ENCODE measurements at regions not wholly inside any gene's neighbourhood (a gene's known extent, or its start where the extent isn't known, plus 50 kb on each side); places are given as distances from the start of the nearest gene placed in this dataset.

DNA sequence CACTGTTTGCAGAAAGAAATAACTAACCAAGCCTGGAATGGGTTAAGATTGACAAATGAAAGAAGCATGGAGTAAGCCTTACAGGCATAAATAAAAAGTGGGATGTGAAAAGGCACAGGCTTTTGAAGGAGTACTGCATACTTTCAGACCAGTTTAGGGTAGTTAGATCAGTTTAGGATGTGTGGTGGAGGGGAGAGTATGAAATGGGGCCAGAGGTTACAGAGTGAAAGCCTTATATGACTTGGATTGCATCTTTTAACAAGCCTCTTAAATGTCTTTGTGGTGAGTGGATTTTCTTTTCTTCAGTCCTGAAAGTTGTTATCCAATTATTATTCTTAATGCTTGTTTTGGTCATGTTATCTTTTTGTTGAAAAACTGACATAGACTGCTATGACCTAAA, 52.2 kb upstream of the TRHDE start:
- TF ChIP-seq FOXP1 (IDR thresholded peaks at IDR 0.05) = no peak
- TF ChIP-seq FOXP1 (CRISPR knock-in tag; IDR thresholded peaks at IDR 0.05) = no peak
- TF ChIP-seq SP5 (CRISPR knock-in tag; IDR thresholded peaks at IDR 0.05; ENCODE audit: borderline replicate concordance, low read depth) = no peak
- no peak for TF ChIP-seq ZNF660 (CRISPR knock-in tag; IDR thresholded peaks at IDR 0.05; ENCODE audit: borderline replicate concordance, low read depth)
- no peak for TF ChIP-seq ARID2 (CRISPR knock-in tag; IDR thresholded peaks at IDR 0.05; ENCODE audit: borderline replicate concordance)
- no peak for TF ChIP-seq KLF13 (CRISPR knock-in tag; IDR thresholded peaks at IDR 0.05)
- TF ChIP-seq FOSL1 (CRISPR knock-in tag; IDR thresholded peaks at IDR 0.05; ENCODE audit: borderline replicate concordance) = no peak
- no peak for TF ChIP-seq SRY (CRISPR knock-in tag; IDR thresholded peaks at IDR 0.05)
- no peak for TF ChIP-seq XBP1 (CRISPR knock-in tag; IDR thresholded peaks at IDR 0.05)
- TF ChIP-seq FOXO1 (CRISPR knock-in tag; IDR thresholded peaks at IDR 0.05) = no peak
- TF ChIP-seq, protein P1, sequence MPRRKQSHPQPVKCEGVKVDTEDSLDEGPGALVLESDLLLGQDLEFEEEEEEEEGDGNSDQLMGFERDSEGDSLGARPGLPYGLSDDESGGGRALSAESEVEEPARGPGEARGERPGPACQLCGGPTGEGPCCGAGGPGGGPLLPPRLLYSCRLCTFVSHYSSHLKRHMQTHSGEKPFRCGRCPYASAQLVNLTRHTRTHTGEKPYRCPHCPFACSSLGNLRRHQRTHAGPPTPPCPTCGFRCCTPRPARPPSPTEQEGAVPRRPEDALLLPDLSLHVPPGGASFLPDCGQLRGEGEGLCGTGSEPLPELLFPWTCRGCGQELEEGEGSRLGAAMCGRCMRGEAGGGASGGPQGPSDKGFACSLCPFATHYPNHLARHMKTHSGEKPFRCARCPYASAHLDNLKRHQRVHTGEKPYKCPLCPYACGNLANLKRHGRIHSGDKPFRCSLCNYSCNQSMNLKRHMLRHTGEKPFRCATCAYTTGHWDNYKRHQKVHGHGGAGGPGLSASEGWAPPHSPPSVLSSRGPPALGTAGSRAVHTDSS (CRISPR knock-in tag; conservative IDR thresholded peaks at IDR 0.05) = no peak
- TF ChIP-seq HMG20A (CRISPR knock-in tag; IDR thresholded peaks at IDR 0.05; ENCODE audit: borderline replicate concordance) = no peak
- TF ChIP-seq, protein P2, sequence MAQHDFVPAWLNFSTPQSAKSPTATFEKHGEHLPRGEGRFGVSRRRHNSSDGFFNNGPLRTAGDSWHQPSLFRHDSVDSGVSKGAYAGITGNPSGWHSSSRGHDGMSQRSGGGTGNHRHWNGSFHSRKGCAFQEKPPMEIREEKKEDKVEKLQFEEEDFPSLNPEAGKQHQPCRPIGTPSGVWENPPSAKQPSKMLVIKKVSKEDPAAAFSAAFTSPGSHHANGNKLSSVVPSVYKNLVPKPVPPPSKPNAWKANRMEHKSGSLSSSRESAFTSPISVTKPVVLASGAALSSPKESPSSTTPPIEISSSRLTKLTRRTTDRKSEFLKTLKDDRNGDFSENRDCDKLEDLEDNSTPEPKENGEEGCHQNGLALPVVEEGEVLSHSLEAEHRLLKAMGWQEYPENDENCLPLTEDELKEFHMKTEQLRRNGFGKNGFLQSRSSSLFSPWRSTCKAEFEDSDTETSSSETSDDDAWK (CRISPR knock-in tag; IDR thresholded peaks at IDR 0.05) = no peak
- no peak for TF ChIP-seq DNMT1 (CRISPR knock-in tag; IDR thresholded peaks at IDR 0.05)
- no peak for TF ChIP-seq RFXAP (CRISPR knock-in tag; IDR thresholded peaks at IDR 0.05; ENCODE audit: borderline replicate concordance)
- TF ChIP-seq ARNTL (CRISPR knock-in tag; IDR thresholded peaks at IDR 0.05) = no peak
- TF ChIP-seq ZNF589 (CRISPR knock-in tag; conservative IDR thresholded peaks at IDR 0.05) = no peak
- TF ChIP-seq ZNF713 (CRISPR knock-in tag; IDR thresholded peaks at IDR 0.05) = no peak
- TF ChIP-seq, protein P3, sequence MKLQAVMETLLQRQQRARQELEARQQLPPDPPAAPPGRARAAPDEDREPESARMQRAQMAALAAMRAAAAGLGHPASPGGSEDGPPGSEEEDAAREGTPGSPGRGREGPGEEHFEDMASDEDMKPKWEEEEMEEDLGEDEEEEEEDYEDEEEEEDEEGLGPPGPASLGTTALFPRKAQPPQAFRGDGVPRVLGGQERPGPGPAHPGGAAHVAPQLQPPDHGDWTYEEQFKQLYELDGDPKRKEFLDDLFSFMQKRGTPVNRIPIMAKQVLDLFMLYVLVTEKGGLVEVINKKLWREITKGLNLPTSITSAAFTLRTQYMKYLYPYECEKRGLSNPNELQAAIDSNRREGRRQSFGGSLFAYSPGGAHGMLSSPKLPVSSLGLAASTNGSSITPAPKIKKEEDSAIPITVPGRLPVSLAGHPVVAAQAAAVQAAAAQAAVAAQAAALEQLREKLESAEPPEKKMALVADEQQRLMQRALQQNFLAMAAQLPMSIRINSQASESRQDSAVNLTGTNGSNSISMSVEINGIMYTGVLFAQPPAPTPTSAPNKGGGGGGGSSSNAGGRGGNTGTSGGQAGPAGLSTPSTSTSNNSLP (IDR thresholded peaks at IDR 0.05; ENCODE audit: low read depth, low read length) = no peak
- no peak for TF ChIP-seq ZNF567 (CRISPR knock-in tag; IDR thresholded peaks at IDR 0.05; ENCODE audit: borderline replicate concordance)
- Histone ChIP-seq H3K79me2 (ENCODE audit: insufficient read depth, low read length) (no peaks in the 10 kb centered on the region), H3K4me1 (ENCODE audit: insufficient read depth, low read length) (no peaks in the 10 kb centered on the region), H2AFZ (ENCODE audit: low read length) (no peak overlapping the region), H3K4me2 (ENCODE audit: low read depth, low read length) (no peak overlapping the region), H3K4me3 (replicated peaks in 1 of 3; ENCODE audit: insufficient read depth in 1 of 3, low read depth in 2 of 3, low read length in 3 of 3) (no peak overlapping the region), H3K36me3 (replicated peaks in 1 of 2; ENCODE audit: control insufficient read depth in 1 of 2, insufficient read depth in 2 of 2, low read length in 2 of 2) (no peaks in the 10 kb centered on the region), H4K20me1 (ENCODE audit: insufficient read depth, low read length) (no peaks in the 10 kb centered on the region), H3K27me3 (ENCODE audit: control insufficient read depth in 1 of 2, insufficient read depth in 2 of 2, low read length in 2 of 2) (no peaks in the 10 kb centered on the region), H3K9ac (ENCODE audit: insufficient read depth, low read depth, low read length) (no peak overlapping the region), H3K27ac (ENCODE audit: extremely low read length, insufficient read depth, low read length) (no peak overlapping the region), H3K9me3 (ENCODE audit: low read length) (no peaks in the 10 kb centered on the region)
- intact Hi-C loops (cut with micrococcal nuclease; ENCODE audit: unreplicated experiment) = no loop called here
- in situ Hi-C loops (cut with HindIII; ENCODE audit: extremely low pct_ligation_motif_present, low pct_unique_long_range_greater_than_20kb) = no loop called here
- ATAC-seq (no peak), FAIRE-seq (no peak), DNase-seq (ENCODE audit: low spot score) (no peak)
- POLR2A ChIA-PET = no interaction called here
- CTCF ChIA-PET (ENCODE audit: low intra/inter-chr PET ratio, low total read pairs) = no interaction called here
- no TSS peak for BruUV-seq (replicated peaks)

All from HepG2 (cell line).